Dermis microvascular lymphatic vessel endothelial cell (primary cell): ENCODE measurements at regions not wholly inside any gene's neighbourhood (a gene's known extent, or its start where the extent isn't known, plus 50 kb on each side); places are given as distances from the start of the nearest gene placed in this dataset.
"Not testable (repeated sequence)": the region's sequence is repeated elsewhere in the genome, so short reads cannot be mapped to it uniquely, and the experiment has no call there.

Experiments
- DNase-seq, 2 donors: peaks; one replicate each; pipeline versions ENCODE4 v3.0.0 to v3.0.0-alpha.2; 2010; ENCODE audit warnings: low read depth in 2 of 2

GRCh38 chr14:86815341-86815740 lies 1177.6 kb downstream of the GALC start:
- no peak for DNase-seq

DNA sequence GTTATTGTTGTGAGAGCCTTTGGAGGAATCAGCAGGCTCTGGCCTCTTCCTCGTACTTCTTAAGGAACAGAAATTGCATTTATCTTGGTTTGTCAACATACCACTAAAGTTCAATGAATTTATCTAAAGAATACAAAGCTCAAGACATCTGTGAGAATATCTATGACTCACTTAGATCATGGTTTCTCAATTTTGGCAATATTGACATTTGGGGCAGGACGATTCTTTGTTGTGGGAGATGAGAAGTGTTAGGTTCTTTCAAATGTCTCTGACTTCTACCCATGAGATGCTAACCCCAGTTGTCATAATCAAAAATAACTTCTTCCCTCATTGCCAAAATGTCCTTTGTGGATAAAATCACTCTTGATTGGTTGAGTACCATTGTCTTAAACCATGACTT lies 1190.3 kb downstream of the GALC start:
- no peak for DNase-seq

DNA sequence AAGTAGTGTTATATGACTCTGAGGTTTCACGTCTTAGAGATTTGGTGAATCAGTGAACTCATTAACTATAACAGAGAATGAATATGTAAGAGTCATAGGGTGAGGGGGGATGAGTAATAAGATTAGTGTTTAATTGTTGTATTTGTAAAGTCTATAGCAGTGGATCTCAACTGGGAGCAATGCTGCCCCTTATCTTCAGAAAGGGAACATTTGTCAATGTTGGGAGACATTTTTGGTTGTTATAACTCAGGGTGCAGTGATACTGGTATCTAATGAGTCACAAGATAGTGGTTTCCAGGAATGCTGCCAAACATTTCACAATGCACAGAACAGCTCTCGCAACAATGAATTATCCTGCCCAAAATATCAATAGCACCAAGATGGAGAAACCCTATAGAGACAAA lies 1193.7 kb downstream of the GALC start:
- no peak for DNase-seq

DNA sequence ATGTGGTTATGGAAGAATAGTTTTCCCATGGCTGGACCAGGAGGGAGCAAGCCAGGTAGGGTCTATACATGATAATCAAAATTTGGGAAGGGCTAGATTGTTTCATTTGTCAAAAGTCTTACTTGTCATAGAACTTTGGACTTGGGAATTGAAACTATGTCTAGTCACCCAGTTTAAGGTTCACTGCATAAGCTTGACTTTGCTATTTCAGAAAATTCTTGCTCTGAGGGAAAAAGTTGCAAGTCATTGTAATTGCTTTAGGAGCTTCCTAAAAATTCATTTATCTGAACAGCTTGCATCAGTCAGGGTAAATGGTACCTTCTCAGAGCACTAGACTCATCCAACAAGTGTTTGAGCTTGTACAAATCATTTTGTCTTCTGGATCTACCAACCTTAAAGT lies 1194.7 kb downstream of the GALC start:
- no peak for DNase-seq

DNA sequence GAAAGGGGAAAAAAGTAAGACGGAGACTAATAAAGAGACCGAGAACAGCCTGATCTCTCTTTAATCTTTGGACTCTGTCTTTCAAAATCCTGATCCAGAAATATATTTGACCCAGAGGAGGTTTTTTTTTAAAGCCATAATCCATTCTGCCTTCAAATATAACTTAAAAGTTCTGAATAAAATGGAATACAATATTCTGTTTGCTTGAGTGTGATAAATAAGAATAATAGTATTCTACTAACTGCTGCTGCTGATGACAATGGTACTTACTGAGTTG lies 1196.0 kb downstream of the GALC start:
- DNase-seq, result no peak

DNA sequence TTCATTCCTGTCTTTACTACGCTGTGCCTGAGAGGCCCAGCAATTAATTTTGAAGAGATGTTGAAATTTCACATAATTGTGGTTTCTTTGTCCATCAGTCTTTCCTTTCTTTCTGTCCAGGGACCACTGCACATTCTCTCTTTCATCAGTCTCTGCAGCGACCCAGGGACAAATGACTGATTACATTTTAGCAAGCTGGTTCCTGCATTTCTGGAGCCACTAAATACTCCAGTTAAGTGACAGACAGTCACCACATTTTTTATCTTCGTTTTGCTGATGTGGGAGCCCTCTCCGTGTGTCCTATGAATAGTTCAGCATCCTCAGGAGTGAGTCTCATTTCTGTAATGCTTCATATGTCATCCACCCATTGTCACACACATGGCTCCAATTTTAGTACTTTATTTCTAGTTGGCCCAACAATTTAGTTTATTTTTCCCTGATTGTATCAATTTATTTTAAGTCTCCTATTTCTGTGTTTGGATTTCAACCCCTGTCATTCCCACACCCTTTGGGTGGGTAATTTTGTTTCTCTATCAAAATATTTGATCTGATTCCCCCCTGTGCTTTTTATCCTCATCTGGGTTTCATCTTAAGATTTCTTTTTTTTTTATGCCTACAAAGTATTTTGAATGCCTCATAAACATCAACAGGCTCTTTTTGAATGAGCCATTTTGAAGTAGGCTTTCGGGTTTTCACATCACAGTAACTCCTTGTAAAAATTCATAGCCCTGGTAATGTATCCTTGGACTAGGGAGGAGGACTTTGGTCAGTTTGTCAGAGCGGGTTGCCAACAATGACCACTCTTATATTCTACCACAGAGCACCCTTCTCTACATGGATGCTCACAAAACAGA lies 1196.5 kb downstream of the GALC start:
- no peak for DNase-seq

- DNase-seq, result no peak
Observed at GRCh38 chr14:86794689-86795088, 1198.3 kb downstream of the GALC start.

DNA sequence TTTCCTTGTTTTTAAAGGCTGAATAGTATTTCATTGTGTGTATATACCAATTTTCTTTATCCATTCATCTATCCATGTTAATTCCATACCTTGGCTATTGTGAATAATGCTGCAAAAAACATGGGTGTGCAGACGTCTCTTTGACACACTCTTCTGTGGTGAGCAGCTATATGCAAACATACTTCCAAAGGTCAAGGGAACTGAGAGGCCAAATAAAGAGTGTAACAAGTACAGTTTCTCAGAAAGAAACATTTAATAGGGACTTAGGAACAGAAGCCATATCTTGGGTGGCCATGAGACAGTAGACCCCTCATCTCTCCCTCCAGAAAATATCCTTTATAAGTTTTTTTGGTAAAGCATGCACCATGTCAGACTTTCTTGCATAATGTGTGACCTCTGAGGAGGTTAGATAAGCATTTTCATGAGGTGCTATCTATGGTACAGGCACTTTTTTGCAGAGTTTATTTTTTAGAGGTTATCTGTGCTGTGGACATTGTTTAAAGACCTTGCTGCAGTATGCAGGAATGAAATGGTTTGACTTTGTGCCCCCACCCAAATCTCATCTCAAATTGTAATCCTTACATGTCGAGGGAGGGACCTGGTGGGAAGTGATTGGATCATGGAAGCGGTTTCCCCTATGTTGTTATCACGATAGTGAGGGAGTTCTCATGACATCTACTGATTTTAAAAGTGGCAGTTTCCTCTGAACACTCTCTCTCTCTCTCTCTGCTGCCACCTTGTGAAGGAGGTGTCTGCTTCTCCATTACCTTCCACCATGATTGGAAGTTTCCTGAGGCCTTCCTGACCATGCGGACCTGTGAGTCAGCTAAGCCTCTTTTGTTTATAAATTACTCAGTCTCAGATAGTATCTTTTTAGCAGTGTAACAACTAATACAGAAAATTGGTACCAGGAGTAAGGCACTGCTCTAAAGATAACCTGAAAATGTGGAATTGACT lies 1202.3 kb downstream of the GALC start:
- no peak for DNase-seq

GRCh38 chr14:86788224-86788623 lies 1204.8 kb downstream of the GALC start:
- DNase-seq, result no peak

- DNase-seq, result no peak
Observed at GRCh38 chr14:86787717-86788116, 1205.3 kb downstream of the GALC start.

GRCh38 chr14:86782092-86782580 lies 1210.8 kb downstream of the GALC start:
- no peak for DNase-seq

DNA sequence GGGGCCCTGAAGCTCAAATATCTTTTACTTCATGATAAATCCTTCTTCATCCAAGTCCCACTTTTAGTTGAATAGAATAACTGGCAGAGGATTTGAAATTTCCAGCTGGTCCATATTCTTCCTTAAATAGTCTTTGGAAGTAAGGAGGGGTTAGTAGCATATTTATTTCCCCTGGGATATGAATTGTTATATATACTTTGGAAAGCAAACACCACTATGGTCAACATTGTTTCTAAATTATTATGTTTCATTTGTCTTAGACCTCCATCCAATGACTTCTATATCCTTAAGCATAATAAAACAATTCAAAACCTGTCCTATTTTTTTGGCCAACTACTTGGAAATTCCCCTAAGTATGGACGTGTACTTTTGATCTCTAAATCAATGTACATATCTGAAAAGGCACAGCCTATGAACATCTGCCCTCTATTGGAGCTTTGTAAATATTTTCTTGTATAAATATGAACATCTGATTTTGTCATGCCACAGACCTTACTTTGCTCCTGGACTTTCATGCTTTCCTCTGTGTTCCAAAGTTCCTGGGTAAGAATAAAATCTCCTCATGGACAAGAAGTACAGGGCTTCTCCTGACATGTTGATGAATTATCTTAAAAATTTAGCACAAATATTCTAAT lies 1212.0 kb downstream of the GALC start:
- DNase-seq, result no peak

- no peak for DNase-seq
Observed at GRCh38 chr14:86780461-86780860, 1212.5 kb downstream of the GALC start.

DNA sequence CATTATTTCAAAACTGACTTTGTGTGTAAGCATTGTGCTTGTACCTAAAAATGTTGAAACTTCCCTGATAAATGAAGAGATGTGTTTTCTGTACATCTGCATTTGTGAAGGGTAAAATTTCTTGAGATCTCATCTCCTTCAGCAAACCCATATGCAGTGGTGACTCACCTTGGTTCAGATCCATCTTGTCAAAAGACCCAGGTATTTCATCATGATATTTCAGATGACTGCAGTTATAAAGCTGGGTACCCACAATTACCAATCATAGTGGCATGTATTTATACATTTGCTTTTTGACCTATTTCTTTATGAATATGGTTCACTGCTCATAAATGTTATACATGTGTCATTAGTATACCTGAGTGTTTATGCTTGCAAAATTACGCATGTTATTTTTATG lies 1213.6 kb downstream of the GALC start:
- no peak for DNase-seq

- DNase-seq, result peak in 1 of 2 donors; percentile 2
Observed at GRCh38 chr14:86777963-86778602, 1214.9 kb downstream of the GALC start.

GRCh38 chr14:86775896-86776295 lies 1217.1 kb downstream of the GALC start:
- DNase-seq, result not testable (repeated sequence)

GRCh38 chr14:86774916-86775315 lies 1218.1 kb downstream of the GALC start:
- DNase-seq, result no peak

DNA sequence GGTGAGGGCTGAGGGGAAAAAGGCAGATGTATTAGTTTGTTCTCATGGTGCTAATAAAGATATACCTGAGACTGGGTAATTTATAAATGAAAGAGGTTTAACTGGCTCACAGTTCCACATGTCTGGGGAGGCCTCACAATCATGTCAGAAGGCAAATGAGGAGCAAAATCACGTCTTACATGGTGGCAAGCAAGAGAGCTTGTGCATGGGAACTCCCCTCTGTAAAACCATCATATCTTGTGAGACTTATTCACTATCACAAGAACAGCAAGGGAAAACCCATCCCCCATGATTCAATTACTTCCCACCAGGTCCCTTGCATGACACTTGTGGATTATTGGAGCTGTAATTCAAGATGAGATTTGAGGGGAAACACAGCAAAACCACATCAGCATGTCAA lies 1220.9 kb downstream of the GALC start:
- DNase-seq, result no peak

GRCh38 chr14:86770186-86770585 lies 1222.8 kb downstream of the GALC start:
- DNase-seq, result no peak

- no peak for DNase-seq
Observed at GRCh38 chr14:86766469-86766868, 1226.5 kb downstream of the GALC start.

GRCh38 chr14:86761611-86762010 lies 1231.4 kb downstream of the GALC start:
- no peak for DNase-seq
